HT-29 (cell line): ENCODE measurements at regions not wholly inside any gene's neighbourhood (a gene's known extent, or its start where the extent isn't known, plus 50 kb on each side); places are given as distances from the start of the nearest gene placed in this dataset.
"Not testable (repeated sequence)": the region's sequence is repeated elsewhere in the genome, so short reads cannot be mapped to it uniquely, and the experiment has no call there.

Experiments
- DNase-seq: peaks from one replicate; pipeline ENCODE4 v3.0.0-alpha.2; 2015; ENCODE audit warnings: low spot score

GRCh38 chr4:74505355-74505978 lies 60.5 kb downstream of the AREG start:
- not testable (repeated sequence) for DNase-seq

- not testable (repeated sequence) for DNase-seq
These were observed 64.4 kb downstream of the AREG start for GRCh38 chr4:74509363-74509762.

GRCh38 chr4:74516303-74516702 lies 71.4 kb downstream of the AREG start:
- DNase-seq, result no peak

GRCh38 chr4:74517996-74518395 lies 73.1 kb downstream of the AREG start:
- no peak for DNase-seq

- DNase-seq, result no peak
These were observed 77.5 kb downstream of the AREG start for GRCh38 chr4:74522251-74522991.

GRCh38 chr4:74523096-74523495 lies 78.2 kb downstream of the AREG start:
- DNase-seq, result no peak

- no peak for DNase-seq
These were observed 80.0 kb downstream of the AREG start for GRCh38 chr4:74524985-74525384.

GRCh38 chr4:74527049-74527448 lies 82.1 kb downstream of the AREG start:
- no peak for DNase-seq

- DNase-seq, result no peak
These were observed 83.2 kb downstream of the AREG start for GRCh38 chr4:74528178-74528577.

- DNase-seq, result no peak
These were observed 84.5 kb downstream of the AREG start for GRCh38 chr4:74529284-74530041.

- peak; percentile 89 for DNase-seq
These were observed 87.2 kb downstream of the AREG start for GRCh38 chr4:74531963-74532794.

- peak; percentile 43 for DNase-seq
These were observed 89.2 kb downstream of the AREG start for GRCh38 chr4:74534121-74534520.

- DNase-seq, result no peak
These were observed 90.0 kb downstream of the AREG start for GRCh38 chr4:74534936-74535335.

- no peak for DNase-seq
These were observed 90.6 kb downstream of the AREG start for GRCh38 chr4:74535512-74535911.

GRCh38 chr4:74536557-74536956 lies 91.6 kb downstream of the AREG start:
- peak; percentile 32 for DNase-seq

GRCh38 chr4:74537459-74537858 lies 92.5 kb downstream of the AREG start:
- no peak for DNase-seq

GRCh38 chr4:74539044-74539790 lies 94.3 kb downstream of the AREG start:
- peak; percentile 76 for DNase-seq

GRCh38 chr4:74540193-74540592 lies 95.3 kb downstream of the AREG start:
- no peak for DNase-seq

GRCh38 chr4:74541667-74542066 lies 96.7 kb downstream of the AREG start:
- no peak for DNase-seq

- DNase-seq, result peak; percentile 68
These were observed 98.4 kb downstream of the AREG start for GRCh38 chr4:74543231-74543781.

- DNase-seq, result no peak
These were observed 99.0 kb downstream of the AREG start for GRCh38 chr4:74543983-74544382.
